ENCODE measurements at regions not wholly inside any gene's neighbourhood (a gene's known extent, or its start where the extent isn't known, plus 50 kb on each side); places are given as distances from the start of the nearest gene placed in this dataset. TPM values are rescaled to one million over a fixed set of nuclear protein-coding genes. Genes with fewer than 3 reads are reported as not detected.
A peak's percentile ranks its signal among the peaks of the same experiment; 100 is the strongest.

- Histone ChIP-seq H3K4me2 (ENCODE audit: unreplicated experiment) (peak overlapping the region; percentile 24), H2AFZ (no peak overlapping the region), H3K4me1 (ENCODE audit: insufficient read depth) (peaks cover 13% of the 10 kb centered on the region), H4K20me1 (ENCODE audit: insufficient read depth) (no peaks in the 10 kb centered on the region), H3K4me3 (no peak overlapping the region), H3K9me2 (ENCODE audit: insufficient read depth) (no peaks in the 10 kb centered on the region), H3K36me3 (ENCODE audit: low read depth) (no peaks in the 10 kb centered on the region), H3K27ac (no peak overlapping the region), H3F3A (ENCODE audit: insufficient read depth) (peaks cover 10% of the 10 kb centered on the region), H3K27me3 (replicated peaks; ENCODE audit: insufficient read depth) (no peaks in the 10 kb centered on the region), H3K79me2 (ENCODE audit: insufficient read depth) (no peaks in the 10 kb centered on the region), H3K9ac (no peak overlapping the region), H3K9me3 (ENCODE audit: low read depth) (no peaks in the 10 kb centered on the region)
- peak; percentile 84 for DNase-seq
- in situ Hi-C loops (cut with MboI), result no loop called here
- TF ChIP-seq EZH2phosphoT487 (IDR thresholded peaks at IDR 0.05; ENCODE audit: insufficient read depth, low read depth), result no peak
- no peak for TF ChIP-seq EZH2 (IDR thresholded peaks at IDR 0.05; ENCODE audit: insufficient read depth, poor library complexity, severe bottlenecking)
- 0 to 10% methylated on average over 1 of the region's 1 CpG for WGBS, 2 experiments (ENCODE audit: low coverage in 1 of 2, low lambda C conversion rate in 2 of 2, missing lambda C conversion rate in 2 of 2)
Observed at GRCh38 chr2:57981083-57981768, 65.4 kb upstream of the VRK2 start.

GRCh38 chr2:57987835-57988573 lies 58.6 kb upstream of the VRK2 start:
- in situ Hi-C loops (cut with MboI), result no loop called here

GRCh38 chr2:57990118-57990725 lies 56.4 kb upstream of the VRK2 start:
- Histone ChIP-seq H3K79me2 (ENCODE audit: insufficient read depth) (no peaks in the 10 kb centered on the region), H3K9me3 (ENCODE audit: low read depth) (no peaks in the 10 kb centered on the region), H3K27me3 (replicated peaks; ENCODE audit: insufficient read depth) (no peaks in the 10 kb centered on the region), H3K9ac (no peak overlapping the region), H3K36me3 (ENCODE audit: low read depth) (no peaks in the 10 kb centered on the region), H2AFZ (no peak overlapping the region), H3K9me2 (ENCODE audit: insufficient read depth) (no peaks in the 10 kb centered on the region), H3K27ac (no peak overlapping the region), H3K4me1 (ENCODE audit: insufficient read depth) (0 out of 2 replicates have a peak, but pooled peaks cover 7% of the 10 kb centered on the region), H3K4me2 (ENCODE audit: unreplicated experiment) (no peak overlapping the region), H4K20me1 (ENCODE audit: insufficient read depth) (no peaks in the 10 kb centered on the region), H3F3A (ENCODE audit: insufficient read depth) (peaks cover 15% of the 10 kb centered on the region; the same call in 1 of the 2 replicates), H3K4me3 (no peak overlapping the region)
- no peak for DNase-seq
- in situ Hi-C loops (cut with MboI), result no loop called here
- TF ChIP-seq EZH2phosphoT487 (IDR thresholded peaks at IDR 0.05; ENCODE audit: insufficient read depth, low read depth) (no peak), EZH2 (IDR thresholded peaks at IDR 0.05; ENCODE audit: insufficient read depth, poor library complexity, severe bottlenecking) (no peak)
- WGBS, 2 experiments (ENCODE audit: low coverage in 1 of 2, low lambda C conversion rate in 2 of 2, missing lambda C conversion rate in 2 of 2), result 55 to 64% methylated on average over 2 of the region's 2 CpGs

More at GRCh38 chr2:57987835-57988573, 58.6 kb upstream of the VRK2 start:
- Histone ChIP-seq H3K4me3 (no peak overlapping the region), H3K4me1 (ENCODE audit: insufficient read depth) (0 out of 2 replicates have a peak, but pooled peaks cover 7% of the 10 kb centered on the region), H3F3A (ENCODE audit: insufficient read depth) (peaks cover 15% of the 10 kb centered on the region; the same call in 1 of the 2 replicates), H4K20me1 (ENCODE audit: insufficient read depth) (no peaks in the 10 kb centered on the region), H3K27me3 (replicated peaks; ENCODE audit: insufficient read depth) (no peaks in the 10 kb centered on the region), H3K9me2 (ENCODE audit: insufficient read depth) (no peaks in the 10 kb centered on the region), H3K27ac (no peak overlapping the region), H3K36me3 (ENCODE audit: low read depth) (no peaks in the 10 kb centered on the region), H3K9ac (no peak overlapping the region), H3K79me2 (ENCODE audit: insufficient read depth) (no peaks in the 10 kb centered on the region), H2AFZ (no peak overlapping the region), H3K4me2 (ENCODE audit: unreplicated experiment) (no peak overlapping the region), H3K9me3 (ENCODE audit: low read depth) (no peaks in the 10 kb centered on the region)
- peak; percentile 37 for DNase-seq
- TF ChIP-seq EZH2 (IDR thresholded peaks at IDR 0.05; ENCODE audit: insufficient read depth, poor library complexity, severe bottlenecking) (no peak), EZH2phosphoT487 (IDR thresholded peaks at IDR 0.05; ENCODE audit: insufficient read depth, low read depth) (0 out of 2 replicates have a peak, but pooled peaks have one; percentile 32)

Small RNA genes in the stretch of these regions (small RNA-seq; reads per million reads assigned to genes)
- gene PPIAP63 (ENCODE audit: low read depth, low replicate concordance) (not detected), gene RF00592 (ENCODE audit: low read depth, low replicate concordance) (0.31 reads per million)

Measured in GM23248 (cell line).